HAP-1 (cell line): ENCODE measurements at regions not wholly inside any gene's neighbourhood (a gene's known extent, or its start where the extent isn't known, plus 50 kb on each side); places are given as distances from the start of the nearest gene placed in this dataset.
"Not testable (repeated sequence)": the region's sequence is repeated elsewhere in the genome, so short reads cannot be mapped to it uniquely, and the experiment has no call there.

ENCODE experiments used
- DNase-seq, 2 experiments: peaks; one replicate each; pipeline ENCODE4 v3.0.0-alpha.2; 2016 to 2020; ENCODE audit warnings: low spot score in 2 of 2
- H3K27me3 ChIP-seq: fragments of 250-450 bp; sonication (Bioruptor Pico); 2 replicates; pipeline ENCODE4 v1.5.1; 2020; ENCODE audit warnings: low read depth, mild to moderate bottlenecking, moderate library complexity
- H3K36me3 ChIP-seq: fragments of 250-450 bp; sonication (Bioruptor Pico); replicated peaks from 2 replicates; pipeline ENCODE4 v1.5.1; 2020; ENCODE audit warnings: mild to moderate bottlenecking
- H3K4me1 ChIP-seq: fragments of 250-450 bp; sonication (Bioruptor Pico); 2 replicates; pipeline ENCODE4 v1.5.1; 2020; ENCODE audit warnings: mild to moderate bottlenecking
- H3K4me3 ChIP-seq: fragments of 250-450 bp; sonication (Bioruptor Pico); 2 replicates; pipeline ENCODE4 v1.5.1; 2020; ENCODE audit warnings: mild to moderate bottlenecking, moderate library complexity
- H3K9me3 ChIP-seq: fragments of 250-450 bp; sonication (Bioruptor Pico); 2 replicates; pipeline ENCODE4 v1.5.1; 2020; ENCODE audit warnings: mild to moderate bottlenecking, moderate library complexity
- in situ Hi-C: fragments of 300-500 bp; cut with MboI; formaldehyde crosslinking; loops from 3 replicates; pipeline ENCODE4 v1.14.3; 2020; ENCODE audit warnings: low sequenced_read_pairs, inconsistent platforms, mixed read lengths

GRCh38 chr9:40592406-40592805, 536.1 kb downstream of the FOXD4L6 start:
- DNase-seq, H3K36me3 ChIP-seq, H3K4me1 ChIP-seq, H3K4me3 ChIP-seq, H3K9me3 ChIP-seq, in situ Hi-C loops, H3K27me3 ChIP-seq: not testable (repeated sequence)

GRCh38 chr9:40591915-40592314, 536.6 kb downstream of the FOXD4L6 start:
- H3K9me3 ChIP-seq, H3K4me1 ChIP-seq, H3K4me3 ChIP-seq, in situ Hi-C loops, H3K36me3 ChIP-seq, DNase-seq, H3K27me3 ChIP-seq: not testable (repeated sequence)

GRCh38 chr9:40587475-40588195, 540.8 kb downstream of the FOXD4L6 start:
- H3K4me3 ChIP-seq, in situ Hi-C loops, H3K9me3 ChIP-seq, DNase-seq, H3K4me1 ChIP-seq, H3K27me3 ChIP-seq, H3K36me3 ChIP-seq: not testable (repeated sequence)

- DNase-seq = peak in 1 of 2 experiments; percentile 39
- in situ Hi-C loops, H3K4me3 ChIP-seq, H3K27me3 ChIP-seq, H3K4me1 ChIP-seq, H3K9me3 ChIP-seq, H3K36me3 ChIP-seq: not testable (repeated sequence)
Observed at GRCh38 chr9:40584039-40584438, 544.4 kb downstream of the FOXD4L6 start.

GRCh38 chr9:40583230-40583629, 545.3 kb downstream of the FOXD4L6 start:
- H3K27me3 ChIP-seq, H3K4me3 ChIP-seq, H3K4me1 ChIP-seq, H3K36me3 ChIP-seq, DNase-seq, in situ Hi-C loops, H3K9me3 ChIP-seq: not testable (repeated sequence)

- DNase-seq, H3K4me3 ChIP-seq, in situ Hi-C loops, H3K9me3 ChIP-seq, H3K27me3 ChIP-seq, H3K4me1 ChIP-seq, H3K36me3 ChIP-seq: not testable (repeated sequence)
Observed at GRCh38 chr9:40578908-40579307, 549.6 kb downstream of the FOXD4L6 start.
